Erythroblast (primary cell): ENCODE measurements at regions not wholly inside any gene's neighbourhood (a gene's known extent, or its start where the extent isn't known, plus 50 kb on each side); places are given as distances from the start of the nearest gene placed in this dataset.
"Not testable (repeated sequence)": the region's sequence is repeated elsewhere in the genome, so short reads cannot be mapped to it uniquely, and the experiment has no call there.

Source experiments
- DNase-seq, 2 experiments: peaks; one replicate each; lab custom pipeline; 2025; lab: John Stamatoyannopoulos, UW
- GATA1 ChIP-seq: IDR thresholded peaks from 2 replicates; pipeline ENCODE4 v1.6.1; 2011; ENCODE audit warnings: low read depth, mild to moderate bottlenecking, control low read depth, low read length, moderate library complexity
- POLR2A ChIP-seq: IDR thresholded peaks from 2 replicates; pipeline ENCODE4 v1.6.1; 2011; ENCODE audit warnings: mild to moderate bottlenecking, low read length

- peak; percentile 79 to 84 for DNase-seq
- no peak for TF ChIP-seq GATA1
- peak; percentile 47 for TF ChIP-seq POLR2A
Observed at GRCh38 chr6:139448051-139448649, 73.7 kb upstream of the CITED2 start.

GRCh38 chr6:139447656-139447975 lies 73.2 kb upstream of the CITED2 start:
- TF ChIP-seq GATA1 (no peak), POLR2A (no peak)
- peak; percentile 74 to 78 for DNase-seq

GRCh38 chr6:139446768-139447655 lies 72.6 kb upstream of the CITED2 start:
- peak; percentile 48 to 63 for DNase-seq
- TF ChIP-seq GATA1, result no peak
- no peak for TF ChIP-seq POLR2A

- no peak for TF ChIP-seq GATA1
- DNase-seq, result peak; percentile 70 to 74
Observed at GRCh38 chr6:139446138-139446715, 71.8 kb upstream of the CITED2 start.

GRCh38 chr6:139444273-139444787 lies 69.9 kb upstream of the CITED2 start:
- not testable (repeated sequence) for DNase-seq

- TF ChIP-seq GATA1 (no peak), POLR2A (no peak)
- peak; percentile 68 to 75 for DNase-seq
Observed at GRCh38 chr6:139443231-139444112, 69.0 kb upstream of the CITED2 start.

GRCh38 chr6:139442188-139442671 lies 67.8 kb upstream of the CITED2 start:
- peak in 1 of 2 experiments; percentile 54 for DNase-seq
- TF ChIP-seq POLR2A (no peak), GATA1 (no peak)

GRCh38 chr6:139439349-139439748 lies 64.9 kb upstream of the CITED2 start:
- TF ChIP-seq GATA1, result no peak
- no peak for TF ChIP-seq POLR2A
- peak in 1 of 2 experiments; percentile 35 for DNase-seq

- DNase-seq, result no peak
- no peak for TF ChIP-seq POLR2A
- TF ChIP-seq GATA1, result no peak
Observed at GRCh38 chr6:139438775-139439174, 64.3 kb upstream of the CITED2 start.

- no peak for DNase-seq
- TF ChIP-seq POLR2A (no peak), GATA1 (no peak)
Observed at GRCh38 chr6:139436957-139437348, 62.5 kb upstream of the CITED2 start.

GRCh38 chr6:139436200-139436956 lies 61.9 kb upstream of the CITED2 start:
- no peak for TF ChIP-seq GATA1
- no peak for TF ChIP-seq POLR2A
- DNase-seq, result no peak

- no peak for TF ChIP-seq GATA1
- no peak for TF ChIP-seq POLR2A
- DNase-seq, result peak; percentile 69 to 76
Observed at GRCh38 chr6:139433631-139434419, 59.4 kb upstream of the CITED2 start.
